Glutamatergic neuron (in vitro differentiated cells): ENCODE measurements at regions not wholly inside any gene's neighbourhood (a gene's known extent, or its start where the extent isn't known, plus 50 kb on each side); places are given as distances from the start of the nearest gene placed in this dataset.

ENCODE experiments used
- DNase-seq: peaks from one replicate; pipeline ENCODE4 v3.0.0; 2022
- H3K27ac Mint-ChIP-seq: one replicate; pipeline ENCODE4 v1.8.0; 2020; ENCODE audit warnings: mild to moderate bottlenecking, mixed read lengths, inconsistent platforms; ENCODE audit not compliant: unreplicated experiment
- H3K27me3 Mint-ChIP-seq: one replicate; pipeline ENCODE4 v1.8.0; 2020; ENCODE audit warnings: mild to moderate bottlenecking, moderate library complexity, mixed read lengths, inconsistent platforms; ENCODE audit not compliant: unreplicated experiment
- H3K36me3 Mint-ChIP-seq: one replicate; pipeline ENCODE4 v1.8.0; 2020; ENCODE audit warnings: mild to moderate bottlenecking, mixed read lengths, inconsistent platforms; ENCODE audit not compliant: unreplicated experiment
- H3K4me1 Mint-ChIP-seq: one replicate; pipeline ENCODE4 v1.8.0; 2020; ENCODE audit warnings: mild to moderate bottlenecking, low read depth, mixed read lengths, inconsistent platforms; ENCODE audit not compliant: unreplicated experiment
- H3K4me3 Mint-ChIP-seq: one replicate; pipeline ENCODE4 v1.8.0; 2020; ENCODE audit warnings: mild to moderate bottlenecking, mixed read lengths, inconsistent platforms; ENCODE audit not compliant: unreplicated experiment
- H3K9me3 Mint-ChIP-seq: one replicate; pipeline ENCODE4 v1.8.0; 2020; ENCODE audit warnings: mild to moderate bottlenecking, moderate library complexity, mixed read lengths, inconsistent platforms; ENCODE audit not compliant: unreplicated experiment
- CTCF ChIP-seq: fragments of 200-600 bp; sonication (generic); IDR thresholded peaks from one replicate; pipeline ENCODE4 v1.5.0; 2021; ENCODE audit not compliant: partially characterized antibody, unreplicated experiment

- H3K27me3 Mint-ChIP-seq = no peaks in the 10 kb centered on the region
- H3K27ac Mint-ChIP-seq = no peak overlapping the region
- DNase-seq = no peak
- H3K36me3 Mint-ChIP-seq = no peaks in the 10 kb centered on the region
- no peaks in the 10 kb centered on the region for H3K9me3 Mint-ChIP-seq
- no peak for TF ChIP-seq CTCF
- H3K4me1 Mint-ChIP-seq = peaks cover 4% of the 10 kb centered on the region
- no peak overlapping the region for H3K4me3 Mint-ChIP-seq
These were observed 536.0 kb upstream of the CDH2 start for GRCh38 chr18:28712796-28713425.

GRCh38 chr18:28712172-28712571, 535.2 kb upstream of the CDH2 start:
- Mint-ChIP-seq H3K27ac (no peak overlapping the region), H3K36me3 (no peaks in the 10 kb centered on the region), H3K4me1 (peaks cover 4% of the 10 kb centered on the region), H3K9me3 (no peaks in the 10 kb centered on the region), H3K27me3 (no peaks in the 10 kb centered on the region), H3K4me3 (no peak overlapping the region)
- TF ChIP-seq CTCF = no peak
- DNase-seq = no peak

- Mint-ChIP-seq H3K27me3 (no peaks in the 10 kb centered on the region), H3K9me3 (no peaks in the 10 kb centered on the region), H3K27ac (no peak overlapping the region), H3K36me3 (no peaks in the 10 kb centered on the region), H3K4me1 (peaks cover 4% of the 10 kb centered on the region), H3K4me3 (no peak overlapping the region)
- TF ChIP-seq CTCF = no peak
- DNase-seq = no peak
These were observed 534.2 kb upstream of the CDH2 start for GRCh38 chr18:28711096-28711495.

- Mint-ChIP-seq H3K27ac (no peak overlapping the region), H3K36me3 (no peaks in the 10 kb centered on the region), H3K9me3 (no peaks in the 10 kb centered on the region), H3K4me1 (peaks cover under 1% of the 10 kb centered on the region), H3K4me3 (no peak overlapping the region), H3K27me3 (no peaks in the 10 kb centered on the region)
- TF ChIP-seq CTCF = no peak
- DNase-seq = no peak
These were observed 530.1 kb upstream of the CDH2 start for GRCh38 chr18:28707006-28707405.

- no peak overlapping the region for H3K27ac Mint-ChIP-seq
- no peaks in the 10 kb centered on the region for H3K36me3 Mint-ChIP-seq
- TF ChIP-seq CTCF = no peak
- DNase-seq = no peak
- H3K27me3 Mint-ChIP-seq = no peaks in the 10 kb centered on the region
- peaks cover 4% of the 10 kb centered on the region for H3K4me1 Mint-ChIP-seq
- no peaks in the 10 kb centered on the region for H3K9me3 Mint-ChIP-seq
- no peak overlapping the region for H3K4me3 Mint-ChIP-seq
These were observed 529.5 kb upstream of the CDH2 start for GRCh38 chr18:28706397-28706796.
